22Rv1 (cell line): ENCODE measurements at regions not wholly inside any gene's neighbourhood (a gene's known extent, or its start where the extent isn't known, plus 50 kb on each side); places are given as distances from the start of the nearest gene placed in this dataset.

Source experiments
- CTCF ChIP-seq: fragments of 450-650 bp; IDR thresholded peaks from 2 replicates; pipeline ENCODE4 v1.5.1; 2017; ENCODE audit warnings: mild to moderate bottlenecking
- ZFX ChIP-seq: fragments of 450-650 bp; IDR thresholded peaks from 2 replicates; pipeline ENCODE4 v1.6.1; 2017; ENCODE audit warnings: antibody characterized with exemption, borderline replicate concordance

- TF ChIP-seq CTCF (no peak), ZFX (no peak)
Measured at GRCh38 chr3:181999314-181999713, 287.6 kb downstream of the SOX2 start.
